GM18909 (cell line): ENCODE measurements at regions not wholly inside any gene's neighbourhood (a gene's known extent, or its start where the extent isn't known, plus 50 kb on each side); places are given as distances from the start of the nearest gene placed in this dataset.

Experiments
- ATAC-seq: cut with Tn5 transposase; IDR thresholded peaks from one replicate; pipeline ENCODE4 v1.9.1; 2021; ENCODE audit warnings: mild to moderate bottlenecking; ENCODE audit not compliant: unreplicated experiment, poor library complexity

- ATAC-seq = no peak
These were observed 261.0 kb downstream of the STK31 start for GRCh38 chr7:23971031-23971430.

- no peak for ATAC-seq
These were observed 262.0 kb downstream of the STK31 start for GRCh38 chr7:23972057-23972456.

DNA sequence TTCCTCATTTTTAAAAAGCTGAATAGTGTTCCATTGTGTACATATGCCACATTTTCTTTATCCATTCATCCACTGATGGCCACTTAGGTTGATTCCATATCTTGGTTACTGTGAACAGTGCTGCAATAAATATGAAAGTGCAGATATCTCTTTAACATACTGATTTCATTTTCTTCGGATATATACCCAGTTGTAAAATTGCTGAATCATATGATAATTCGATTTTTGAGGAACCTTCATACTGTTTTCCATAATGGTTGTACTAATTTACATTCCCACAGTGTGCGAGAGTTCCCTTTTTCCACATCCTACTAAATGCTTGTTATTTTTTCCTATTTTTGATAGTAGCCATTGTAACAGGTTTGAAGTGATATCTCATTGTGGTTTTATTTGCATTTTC, 263.2 kb downstream of the STK31 start:
- ATAC-seq = no peak

GRCh38 chr7:23980081-23980480, 270.1 kb downstream of the STK31 start:
- ATAC-seq = no peak

DNA sequence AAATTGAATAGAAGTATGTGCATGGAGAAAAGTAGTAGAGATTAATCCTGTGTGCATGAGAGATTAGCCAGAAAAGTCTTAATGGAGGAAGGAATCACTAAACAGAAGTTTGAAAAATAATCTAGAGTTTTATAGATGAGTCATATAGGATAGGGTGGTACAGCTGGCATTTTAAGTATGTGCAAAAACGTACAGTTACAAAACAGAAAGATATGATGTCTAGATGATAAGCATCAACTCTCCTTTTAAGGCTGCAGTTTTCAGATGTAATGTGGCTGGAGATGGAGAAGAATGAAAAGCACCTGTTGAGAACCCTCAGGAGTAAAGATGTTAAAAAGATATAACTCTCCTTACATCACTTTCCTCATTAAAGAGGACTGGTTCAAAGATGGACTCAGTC, 271.3 kb downstream of the STK31 start:
- ATAC-seq = no peak

DNA sequence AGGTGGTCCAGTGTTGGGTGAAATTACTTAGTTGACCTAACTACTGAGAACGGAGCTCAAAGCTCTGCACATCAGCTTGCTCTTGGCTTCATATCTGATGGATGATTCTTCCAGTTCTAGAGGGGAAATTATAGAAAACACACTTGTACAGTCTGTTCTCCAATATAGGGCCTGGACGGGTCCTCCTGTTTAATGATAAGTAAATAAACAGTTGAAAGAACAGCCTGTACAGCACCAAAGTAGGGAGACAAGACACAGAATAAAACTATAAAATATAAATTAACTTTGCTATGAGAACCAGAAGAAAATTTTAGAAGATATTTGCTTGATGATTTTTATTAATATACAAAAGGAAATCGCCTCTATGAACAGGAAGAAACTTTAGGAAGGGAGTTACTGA, 271.7 kb downstream of the STK31 start:
- ATAC-seq = no peak

DNA sequence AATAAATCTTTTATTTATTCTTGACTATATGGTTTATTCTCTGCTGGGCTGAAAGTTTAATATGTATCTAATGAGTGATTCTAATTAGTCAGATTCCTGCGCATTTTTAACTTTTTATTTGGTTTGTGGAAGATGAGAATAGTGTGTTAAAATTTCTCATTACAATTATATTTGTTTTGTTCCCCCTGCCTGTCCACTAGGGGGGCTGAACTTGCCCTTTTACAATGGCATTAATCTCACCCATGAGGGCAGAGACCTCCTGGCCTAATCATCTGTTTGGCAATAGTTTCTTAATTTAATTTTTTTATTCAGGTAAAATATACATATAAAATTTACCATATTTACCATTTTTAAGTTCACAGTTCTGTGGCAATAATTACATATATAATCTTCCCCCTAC, 278.5 kb upstream of the NPY start:
- ATAC-seq = no peak

DNA sequence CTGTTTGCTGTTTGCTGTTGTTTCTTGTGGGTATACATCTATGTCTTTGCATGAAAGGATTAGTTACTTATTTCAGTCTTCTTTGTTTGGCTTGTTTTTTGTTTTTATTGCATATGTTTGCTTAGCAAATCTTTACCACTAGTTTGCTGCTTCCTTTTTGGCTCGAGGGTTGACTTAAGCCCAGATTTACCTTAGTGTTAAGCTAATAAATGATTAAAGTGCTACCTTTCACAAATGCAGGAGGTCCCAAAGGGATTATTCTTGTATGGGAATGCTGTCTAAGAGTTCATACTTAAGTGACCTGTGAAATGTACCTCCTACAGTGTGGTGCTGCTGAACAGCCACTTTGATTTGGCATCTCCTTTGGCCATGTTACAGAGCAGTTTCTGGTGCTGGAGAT, 273.5 kb upstream of the NPY start:
- no peak for ATAC-seq

- ATAC-seq = peak; percentile 86
These were observed 266.5 kb upstream of the NPY start for GRCh38 chr7:24017519-24017918.

GRCh38 chr7:24018331-24018730, 265.7 kb upstream of the NPY start:
- no peak for ATAC-seq

DNA sequence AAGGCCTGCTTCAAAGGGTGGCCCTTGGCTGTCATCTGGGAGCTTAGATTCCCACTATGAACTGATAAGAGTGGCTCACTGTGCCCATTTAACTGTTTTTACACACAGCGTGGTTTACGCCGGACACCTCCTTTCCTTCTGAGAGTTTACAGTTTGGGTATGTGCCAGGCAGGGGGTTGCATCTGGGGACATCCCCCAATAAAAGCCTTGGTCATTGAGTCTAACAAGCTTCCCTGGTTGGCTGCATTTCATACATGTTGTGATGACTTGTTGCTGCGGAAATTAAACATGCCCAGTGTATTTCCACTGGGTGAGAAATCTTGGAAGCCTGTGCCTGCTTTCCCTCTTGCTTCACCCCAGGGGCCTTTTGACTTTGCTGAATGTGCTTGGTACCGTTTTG, 264.1 kb upstream of the NPY start:
- no peak for ATAC-seq

DNA sequence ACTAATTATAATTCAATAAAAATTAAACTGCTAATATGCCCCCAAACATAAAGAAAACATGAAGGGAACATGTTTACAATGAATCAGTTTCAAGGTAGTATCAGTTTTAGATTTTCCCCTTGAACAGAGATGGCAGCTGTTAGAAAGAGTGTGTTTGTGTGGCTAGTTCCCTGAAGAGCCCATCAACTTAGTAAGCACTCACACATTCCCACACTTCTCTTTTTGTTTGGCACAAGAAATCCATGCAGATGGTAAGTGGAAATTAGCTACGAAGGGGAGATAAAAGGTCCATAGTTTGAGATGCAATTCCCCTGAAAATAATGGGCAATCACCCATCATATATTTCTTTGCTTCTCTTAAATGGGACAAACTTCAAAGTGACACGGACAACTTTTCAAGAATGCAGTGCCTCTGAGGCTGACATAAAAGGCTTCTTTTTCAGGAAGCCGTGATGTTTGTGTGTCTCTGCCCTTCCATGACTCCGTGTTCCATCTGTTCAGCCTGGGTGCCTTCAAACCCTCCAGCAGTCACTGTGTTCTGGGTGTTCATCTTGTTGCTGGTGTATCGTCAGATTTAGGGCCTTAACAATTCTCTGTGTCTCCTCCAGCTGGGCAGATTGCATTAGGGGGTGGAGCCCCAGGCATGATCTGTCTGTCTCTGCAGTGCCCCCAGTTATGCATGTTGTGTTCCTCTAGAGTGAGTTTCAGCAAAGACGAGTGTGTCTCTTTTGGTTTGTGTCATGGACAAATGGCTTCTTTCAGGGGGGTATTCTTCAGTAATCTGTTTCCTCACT, 259.5 kb upstream of the NPY start:
- no peak for ATAC-seq

DNA sequence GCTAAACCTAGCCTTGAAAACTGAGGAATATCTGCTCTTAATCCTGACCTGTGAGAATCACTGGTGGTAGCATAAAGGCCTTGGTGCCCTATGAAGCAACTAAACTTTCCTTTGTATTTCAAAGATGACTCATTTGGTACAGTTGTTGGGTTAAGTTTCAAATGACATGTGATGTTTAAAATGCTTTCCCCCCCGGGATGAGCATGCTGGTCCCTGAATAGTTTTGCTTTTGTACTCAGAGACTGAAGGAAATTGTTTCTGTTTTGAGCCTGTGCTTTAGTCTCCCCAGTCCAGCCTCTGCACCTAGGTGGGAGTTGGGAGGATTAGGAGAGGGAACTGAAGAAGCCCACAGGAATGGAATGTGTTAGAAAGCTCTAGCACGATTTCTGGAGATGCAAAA, 258.9 kb upstream of the NPY start:
- ATAC-seq = no peak

GRCh38 chr7:24025765-24026164, 258.2 kb upstream of the NPY start:
- ATAC-seq = no peak

DNA sequence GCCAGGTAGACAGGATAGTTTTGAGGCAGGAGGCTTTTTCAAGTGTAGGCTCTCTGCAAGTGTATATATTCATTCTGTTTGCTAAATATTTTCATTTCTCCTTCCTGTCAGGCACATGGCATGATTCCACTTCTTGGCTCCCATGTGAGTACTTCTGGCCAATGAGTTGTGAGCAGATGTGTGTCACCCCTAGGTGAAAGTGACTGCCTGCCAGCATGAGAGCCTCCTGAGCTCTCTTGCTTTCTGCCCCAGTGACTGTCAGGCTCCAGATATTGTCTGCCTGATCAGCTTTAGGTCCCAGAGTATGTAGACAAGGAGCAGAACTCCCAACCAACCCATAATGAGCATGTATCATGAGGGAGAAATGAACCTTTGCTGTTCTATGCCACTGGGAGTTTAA, 257.6 kb upstream of the NPY start:
- no peak for ATAC-seq

GRCh38 chr7:24029068-24029467, 254.9 kb upstream of the NPY start:
- ATAC-seq = no peak

GRCh38 chr7:24034251-24034650, 249.7 kb upstream of the NPY start:
- no peak for ATAC-seq

- ATAC-seq = no peak
These were observed 248.5 kb upstream of the NPY start for GRCh38 chr7:24035366-24036032.

DNA sequence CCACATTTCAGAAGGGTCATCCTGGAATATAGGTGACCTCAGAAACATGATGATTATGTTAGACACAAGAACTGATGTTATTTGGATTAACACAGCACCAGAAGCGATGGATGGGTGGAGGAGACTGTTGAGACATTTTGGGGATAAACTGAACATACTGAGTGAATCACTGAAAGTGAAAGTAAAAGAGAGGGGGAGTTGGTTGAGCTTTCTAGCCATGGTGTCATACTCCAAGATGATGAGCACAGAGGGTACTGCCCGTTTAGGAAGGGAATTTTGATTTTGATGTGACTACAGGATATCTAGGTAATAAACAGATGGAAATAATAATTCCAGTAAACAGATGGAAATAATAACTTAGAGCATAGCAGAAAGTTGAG, 248.0 kb upstream of the NPY start:
- no peak for ATAC-seq

DNA sequence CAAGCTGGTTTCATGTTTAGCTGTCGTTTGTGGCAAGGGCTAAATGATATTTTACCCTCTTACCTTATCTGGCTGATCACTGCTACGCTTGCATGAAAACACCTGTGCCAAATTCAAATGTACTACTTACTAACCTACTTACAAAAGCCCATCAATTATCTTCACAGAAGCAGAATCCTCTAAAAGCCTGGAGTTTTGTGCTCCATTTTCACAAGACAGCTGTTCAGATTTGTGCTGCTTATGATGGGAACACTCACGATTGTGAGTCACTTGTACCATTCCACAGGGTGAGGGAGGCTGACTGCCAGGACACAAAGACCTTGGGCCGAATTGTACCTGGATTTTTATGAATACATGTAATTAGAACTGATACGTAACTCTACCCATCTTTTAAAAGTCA, 245.0 kb upstream of the NPY start:
- ATAC-seq = no peak

GRCh38 chr7:24039991-24040624, 243.9 kb upstream of the NPY start:
- ATAC-seq = no peak

GRCh38 chr7:24042028-24042427, 242.0 kb upstream of the NPY start:
- ATAC-seq = no peak
